ENCODE measurements at regions not wholly inside any gene's neighbourhood (a gene's known extent, or its start where the extent isn't known, plus 50 kb on each side); places are given as distances from the start of the nearest gene placed in this dataset.

- Histone ChIP-seq H3K9me3 (ENCODE audit: insufficient read depth in 2 of 2, low read depth in 1 of 2, low read length in 1 of 2) (no peaks in the 10 kb centered on the region), H4K8ac (ENCODE audit: extremely low read depth, insufficient read depth, low read length) (peak overlapping the region; percentile 29; the same call in 1 of the 2 replicates), H2AFZ (ENCODE audit: low read length) (no peak overlapping the region), H3K14ac (ENCODE audit: insufficient read length) (no peak overlapping the region), H2BK20ac (ENCODE audit: low read length) (no peak overlapping the region), H2BK12ac (ENCODE audit: low read depth, low read length) (no peak overlapping the region), H2BK5ac (ENCODE audit: low read depth, low read length) (no peak overlapping the region), H3K27ac (ENCODE audit: low read depth, low read length) (0 out of 2 replicates have a peak overlapping the region, but pooled peaks have one; percentile 6), H3K4me3 (ENCODE audit: extremely low read depth in 1 of 4, insufficient read depth in 2 of 4, low read depth in 3 of 4, low read length in 4 of 4) (no peak overlapping the region), H2BK120ac (replicated peaks; ENCODE audit: low read depth, low read length) (no peak overlapping the region), H4K5ac (ENCODE audit: insufficient read length, low read depth, low read length) (no peak overlapping the region), H3K4me1 (replicated peaks in 1 of 4; ENCODE audit: control insufficient read depth in 3 of 4, insufficient read depth in 4 of 4, low read length in 3 of 4) (peaks cover 0 to 5% (median 1%) of the 10 kb centered on the region in 4 experiments; a peak in 4 of 7 replicates), H3K23ac (ENCODE audit: insufficient read length) (no peak overlapping the region), H3K79me2 (ENCODE audit: control insufficient read depth in 1 of 2, insufficient read depth in 2 of 2, low read length in 2 of 2) (no peaks in the 10 kb centered on the region), H3K27me3 (replicated peaks in 1 of 4; ENCODE audit: control insufficient read depth in 3 of 4, extremely low read depth in 1 of 4, insufficient read depth in 3 of 4, low read length in 3 of 4) (no peaks in the 10 kb centered on the region), H4K91ac (replicated peaks; ENCODE audit: insufficient read length, low read length) (no peak overlapping the region), H3K4ac (replicated peaks; ENCODE audit: insufficient read length, low read depth, low read length) (no peak overlapping the region), H3K9ac (replicated peaks in 1 of 4; ENCODE audit: extremely low read depth in 1 of 4, low read depth in 3 of 4, low read length in 3 of 4) (no peak overlapping the region), H2AK5ac (ENCODE audit: low read depth, low read length) (no peak overlapping the region), H3K18ac (ENCODE audit: extremely low read depth, low read length) (no peak overlapping the region), H2BK15ac (ENCODE audit: low read length) (no peak overlapping the region), H3K23me2 (ENCODE audit: low read depth, low read length) (no peaks in the 10 kb centered on the region), H3K56ac (replicated peaks; ENCODE audit: insufficient read length, low read depth, low read length) (no peak overlapping the region), H3K79me1 (ENCODE audit: low read depth, low read length) (peaks cover 4% of the 10 kb centered on the region; the same call in 1 of the 2 replicates), H3K36me3 (ENCODE audit: control insufficient read depth in 2 of 4, insufficient read depth in 4 of 4, low read length in 3 of 4) (peaks cover 2 to 27% (median 24%) of the 10 kb centered on the region in 4 experiments; a peak in 6 of 8 replicates), H3K4me2 (ENCODE audit: insufficient read depth in 1 of 2, low read depth in 2 of 2, low read length in 2 of 2) (no peak overlapping the region), H4K20me1 (replicated peaks in 1 of 2; ENCODE audit: control insufficient read depth in 1 of 2, insufficient read depth in 2 of 2, low read length in 2 of 2) (peaks cover 2 to 7% of the 10 kb centered on the region in 2 experiments)
- WGBS, 2 experiments (ENCODE audit: extremely low coverage in 1 of 2, insufficient coverage in 1 of 2, insufficient read length in 1 of 2, insufficient replicate concordance in 2 of 2, low coverage in 1 of 2, low lambda C conversion rate in 2 of 2, missing lambda C conversion rate in 1 of 2): 90% methylated on average over 12 of the region's 12 CpGs; no CpG with 5 or more reads in 1 of the 2 experiments
- ChIA-PET CTCF (ENCODE audit: partially characterized antibody) (interaction anchor here (0.9 to 4.3 kb wide), 12 partner anchors 9 to 166 kb away, joined by 3 to 95 read pairs (median 6); no protein-coding TSS in a partner anchor), POLR2A (ENCODE audit: partially characterized antibody) (interaction anchor here (1.3 to 1.5 kb wide), 2 partner anchors 28 to 76 kb away, joined by 3 read pairs; no protein-coding TSS in a partner anchor)
- TF ChIP-seq POLR2AphosphoS5 (IDR thresholded peaks at IDR 0.05; ENCODE audit: low read depth, low read length) (0 out of 2 replicates have a peak, but pooled peaks have one; percentile 6), CREB1 (IDR thresholded peaks at IDR 0.05) (no peak), BRCA1 (IDR thresholded peaks at IDR 0.05; ENCODE audit: low read depth, low read length) (no peak), PHF8 (conservative IDR thresholded peaks at IDR 0.05; ENCODE audit: low read depth, low read length) (no peak), EZH2 (IDR thresholded peaks at IDR 0.05; ENCODE audit: low read depth, low read length, severe bottlenecking) (no peak), CTBP2 (IDR thresholded peaks at IDR 0.05; ENCODE audit: borderline replicate concordance, insufficient read depth, insufficient read length, low read length) (no peak)
- DNase-seq (ENCODE audit: low read depth in 1 of 2, low spot score in 2 of 2) (no peak), FAIRE-seq (no peak)
Measured at GRCh38 chr17:77496401-77496801, 355.6 kb downstream of the SEC14L1 start.
